HG02588 (cell line): ENCODE measurements at regions not wholly inside any gene's neighbourhood (a gene's known extent, or its start where the extent isn't known, plus 50 kb on each side); places are given as distances from the start of the nearest gene placed in this dataset.
"Not testable (repeated sequence)": the region's sequence is repeated elsewhere in the genome, so short reads cannot be mapped to it uniquely, and the experiment has no call there.

Experiments
- ATAC-seq: cut with Tn5 transposase; IDR thresholded peaks from one replicate; pipeline ENCODE4 v1.9.1; 2021; ENCODE audit warnings: mild to moderate bottlenecking, moderate library complexity; ENCODE audit not compliant: unreplicated experiment

- ATAC-seq, result no peak
Measured at GRCh38 chr11:29634244-29634643, 382.6 kb downstream of the KCNA4 start.

- ATAC-seq, result no peak
Measured at GRCh38 chr11:29629286-29629685, 387.5 kb downstream of the KCNA4 start.

GRCh38 chr11:29628609-29629008 is 388.2 kb downstream of the KCNA4 start:
- no peak for ATAC-seq

GRCh38 chr11:29627541-29627940 is 389.3 kb downstream of the KCNA4 start:
- ATAC-seq, result no peak

GRCh38 chr11:29623144-29623722 is 393.6 kb downstream of the KCNA4 start:
- no peak for ATAC-seq

GRCh38 chr11:29616611-29617010 is 400.2 kb downstream of the KCNA4 start:
- no peak for ATAC-seq

- no peak for ATAC-seq
Measured at GRCh38 chr11:29612423-29612822, 404.4 kb downstream of the KCNA4 start.

- no peak for ATAC-seq
Measured at GRCh38 chr11:29606330-29607031, 410.3 kb downstream of the KCNA4 start.

- ATAC-seq, result not testable (repeated sequence)
Measured at GRCh38 chr11:29600151-29600575, 416.7 kb downstream of the KCNA4 start.

- ATAC-seq, result no peak
Measured at GRCh38 chr11:29584342-29584741, 432.5 kb downstream of the KCNA4 start.

GRCh38 chr11:29578806-29579205 is 438.0 kb downstream of the KCNA4 start:
- no peak for ATAC-seq

- no peak for ATAC-seq
Measured at GRCh38 chr11:29564486-29564885, 452.3 kb downstream of the KCNA4 start.

GRCh38 chr11:29562183-29562582 is 454.6 kb downstream of the KCNA4 start:
- ATAC-seq, result no peak

GRCh38 chr11:29553990-29554389 is 462.8 kb downstream of the KCNA4 start:
- ATAC-seq, result no peak

- no peak for ATAC-seq
Measured at GRCh38 chr11:29538339-29539036, 478.3 kb downstream of the KCNA4 start.

- no peak for ATAC-seq
Measured at GRCh38 chr11:29534836-29535235, 482.0 kb downstream of the KCNA4 start.

GRCh38 chr11:29530961-29531360 is 485.9 kb downstream of the KCNA4 start:
- ATAC-seq, result no peak

GRCh38 chr11:29527391-29527936 is 489.4 kb downstream of the KCNA4 start:
- ATAC-seq, result no peak

GRCh38 chr11:29518389-29519174 is 498.2 kb downstream of the KCNA4 start:
- no peak for ATAC-seq

- ATAC-seq, result no peak
Measured at GRCh38 chr11:29511394-29511793, 505.4 kb downstream of the KCNA4 start.

- ATAC-seq, result no peak
Measured at GRCh38 chr11:29507376-29507775, 509.5 kb downstream of the KCNA4 start.
